Fibroblast of pulmonary artery (primary cell): ENCODE measurements at regions not wholly inside any gene's neighbourhood (a gene's known extent, or its start where the extent isn't known, plus 50 kb on each side); places are given as distances from the start of the nearest gene placed in this dataset.

Source experiments
- DNase-seq: peaks from one replicate; pipeline ENCODE4 v3.0.0-alpha.2; 2010; ENCODE audit warnings: low read depth
- H3K4me3 ChIP-seq: replicated peaks from 2 replicates; pipeline ENCODE4 v1.5.1; 2011; ENCODE audit warnings: low read depth, mild to moderate bottlenecking, control low read depth, low read length, moderate library complexity
- TF ChIP-seq, protein P1 (sequence below): IDR thresholded peaks from 2 replicates; pipeline ENCODE4 v1.5.1; 2011; ENCODE audit warnings: mild to moderate bottlenecking, control low read depth, low read length, inconsistent platforms; ENCODE audit errors: missing control alignments

DNA sequence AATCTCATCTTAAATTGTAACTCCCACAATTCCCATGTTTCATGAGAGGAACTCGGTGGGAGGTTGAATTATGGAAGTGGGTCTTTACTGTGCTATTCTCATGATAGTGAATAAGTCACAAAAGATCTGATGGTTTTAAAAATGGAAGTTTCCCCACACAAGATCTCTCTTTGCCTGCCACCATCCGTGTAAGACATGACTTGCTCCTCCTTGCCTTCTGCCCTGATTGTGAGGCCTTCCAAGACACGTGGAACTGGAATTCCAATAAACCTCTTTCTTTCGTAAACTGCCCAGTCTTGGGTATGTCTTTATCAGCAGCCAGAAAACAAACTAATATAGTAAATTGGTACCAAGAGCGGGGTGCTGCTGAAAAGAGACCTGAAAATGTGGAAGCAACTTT lies 761.6 kb upstream of the RGS18 start:
- no peak for DNase-seq
- H3K4me3 ChIP-seq = no peak overlapping the region
- TF ChIP-seq, protein P1, sequence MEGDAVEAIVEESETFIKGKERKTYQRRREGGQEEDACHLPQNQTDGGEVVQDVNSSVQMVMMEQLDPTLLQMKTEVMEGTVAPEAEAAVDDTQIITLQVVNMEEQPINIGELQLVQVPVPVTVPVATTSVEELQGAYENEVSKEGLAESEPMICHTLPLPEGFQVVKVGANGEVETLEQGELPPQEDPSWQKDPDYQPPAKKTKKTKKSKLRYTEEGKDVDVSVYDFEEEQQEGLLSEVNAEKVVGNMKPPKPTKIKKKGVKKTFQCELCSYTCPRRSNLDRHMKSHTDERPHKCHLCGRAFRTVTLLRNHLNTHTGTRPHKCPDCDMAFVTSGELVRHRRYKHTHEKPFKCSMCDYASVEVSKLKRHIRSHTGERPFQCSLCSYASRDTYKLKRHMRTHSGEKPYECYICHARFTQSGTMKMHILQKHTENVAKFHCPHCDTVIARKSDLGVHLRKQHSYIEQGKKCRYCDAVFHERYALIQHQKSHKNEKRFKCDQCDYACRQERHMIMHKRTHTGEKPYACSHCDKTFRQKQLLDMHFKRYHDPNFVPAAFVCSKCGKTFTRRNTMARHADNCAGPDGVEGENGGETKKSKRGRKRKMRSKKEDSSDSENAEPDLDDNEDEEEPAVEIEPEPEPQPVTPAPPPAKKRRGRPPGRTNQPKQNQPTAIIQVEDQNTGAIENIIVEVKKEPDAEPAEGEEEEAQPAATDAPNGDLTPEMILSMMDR = no peak

DNA sequence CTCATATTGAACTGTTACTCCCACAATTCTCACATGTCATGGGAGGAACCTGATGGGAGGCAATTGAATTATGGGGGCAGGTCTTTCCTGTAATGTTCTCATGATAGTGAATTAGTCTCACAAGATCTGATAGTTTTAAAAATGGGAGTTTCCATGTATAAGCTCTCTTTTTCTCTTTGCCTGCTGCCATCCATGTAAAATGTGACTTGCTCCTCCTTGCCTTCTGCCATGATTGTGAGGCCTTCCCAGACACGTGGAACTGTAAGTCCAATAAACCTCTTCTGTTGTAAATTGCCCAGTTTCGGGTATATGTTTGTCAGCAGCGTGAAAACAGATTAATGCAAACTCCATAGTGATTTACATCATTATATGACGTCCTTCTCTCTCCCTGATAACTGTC lies 759.7 kb upstream of the RGS18 start:
- DNase-seq = no peak
- TF ChIP-seq, protein P1 = no peak
- no peak overlapping the region for H3K4me3 ChIP-seq

DNA sequence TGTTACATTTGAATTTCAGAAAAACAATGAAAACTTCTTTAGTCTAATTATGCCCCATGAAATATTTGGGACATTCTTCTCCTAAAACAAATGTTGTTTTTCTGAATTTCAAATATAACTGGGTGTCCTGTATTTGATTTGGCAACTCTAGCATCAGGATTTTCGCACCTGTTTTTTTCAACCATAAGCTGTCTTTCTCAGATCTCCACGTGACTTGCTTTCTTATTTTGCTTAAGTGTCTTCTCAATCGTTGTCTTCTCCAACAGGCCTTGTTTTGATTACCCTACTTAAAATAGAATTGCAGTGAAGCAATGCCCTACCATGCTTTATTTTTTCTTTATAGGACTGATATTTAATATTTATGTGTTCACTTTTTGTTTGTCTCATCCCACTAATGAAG lies 752.8 kb upstream of the RGS18 start:
- TF ChIP-seq, protein P1 = no peak
- no peak overlapping the region for H3K4me3 ChIP-seq
- no peak for DNase-seq

DNA sequence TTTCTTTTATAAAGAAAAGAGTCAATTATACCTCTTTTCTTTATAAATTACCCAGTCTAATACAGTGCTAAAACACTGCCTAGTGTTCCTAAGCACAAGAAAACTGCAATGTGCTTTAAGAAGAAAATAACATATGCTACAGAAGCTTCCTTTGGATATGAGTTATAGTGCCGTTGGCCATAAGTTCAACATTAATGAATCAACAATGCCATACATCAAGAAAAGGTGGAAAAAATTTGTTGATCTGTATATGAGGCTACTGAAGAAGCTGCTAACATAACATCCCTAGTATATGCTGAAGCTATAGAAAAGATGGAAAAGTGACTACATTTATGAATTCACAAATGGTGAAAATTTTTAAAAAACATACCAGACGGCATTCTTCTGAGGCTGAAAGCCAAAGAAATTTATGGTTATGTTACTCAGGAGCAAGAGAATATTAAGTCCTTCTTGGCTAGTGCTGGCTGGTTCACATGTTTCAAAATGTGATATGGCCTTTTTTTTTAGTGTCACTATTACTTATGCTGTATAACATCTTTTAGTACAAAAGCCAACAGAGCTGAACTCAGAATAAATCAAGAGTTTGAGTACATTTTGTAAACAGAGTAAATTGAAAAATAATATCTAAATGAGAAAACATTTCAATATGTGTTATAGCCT lies 743.2 kb upstream of the RGS18 start:
- DNase-seq = no peak
- no peak overlapping the region for H3K4me3 ChIP-seq
- TF ChIP-seq, protein P1 = no peak

DNA sequence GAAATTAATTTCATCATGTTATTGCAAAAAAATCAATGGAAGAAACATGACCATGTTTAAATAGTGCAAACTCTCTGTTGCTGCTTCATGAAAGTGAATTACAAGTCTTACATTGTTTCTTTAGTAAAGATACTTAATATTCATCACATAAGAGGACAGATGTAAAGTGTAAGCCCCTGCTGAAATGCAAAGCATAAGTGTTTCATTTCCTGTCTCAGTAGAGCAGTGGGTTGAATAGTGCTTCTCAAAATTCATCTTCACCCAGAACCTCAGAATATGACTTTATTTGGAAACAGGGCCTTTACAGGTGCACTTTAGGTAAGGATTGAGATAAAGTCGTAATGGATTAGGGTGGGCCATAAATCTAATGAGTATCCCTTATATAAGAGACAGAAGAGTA lies 738.4 kb upstream of the RGS18 start:
- no peak overlapping the region for H3K4me3 ChIP-seq
- DNase-seq = no peak
- TF ChIP-seq, protein P1 = no peak

DNA sequence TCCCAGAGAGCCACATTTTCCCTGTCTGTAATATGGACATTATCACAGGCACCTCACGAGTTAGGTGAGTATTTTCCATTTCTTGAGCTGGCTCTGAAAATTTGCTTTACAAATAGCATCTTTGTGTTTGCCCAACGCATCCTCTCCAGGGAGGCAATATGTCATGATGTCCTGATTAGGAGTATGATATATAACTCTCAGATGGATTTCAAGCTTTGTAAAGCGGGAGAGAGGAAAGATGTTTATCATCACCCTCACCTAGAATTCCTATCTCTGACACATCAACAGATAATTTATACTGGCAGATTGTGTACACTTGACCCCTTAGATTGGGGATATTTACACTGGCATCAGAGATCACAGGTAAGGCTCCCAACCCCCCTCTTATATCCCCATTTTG lies 730.7 kb upstream of the RGS18 start:
- DNase-seq = no peak

DNA sequence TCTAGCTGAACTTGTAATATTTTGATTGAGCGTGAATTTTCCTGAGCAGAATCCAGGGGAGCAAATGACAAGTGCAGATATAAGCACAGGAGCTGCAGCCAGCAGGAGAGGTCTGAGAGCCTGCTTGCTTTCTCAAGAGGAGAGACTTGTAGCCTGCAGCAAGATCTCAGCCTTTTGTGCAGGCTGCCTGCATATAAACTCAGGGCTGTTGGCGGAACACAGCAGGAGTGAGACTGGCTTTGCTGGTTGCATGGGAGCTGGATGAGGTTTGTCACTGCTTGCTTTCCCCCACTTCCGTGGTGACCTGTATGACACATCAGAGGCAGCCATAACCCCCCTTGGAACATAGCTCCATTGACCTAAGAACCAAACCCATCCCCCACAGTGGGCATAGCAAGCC lies 725.4 kb upstream of the RGS18 start:
- H3K4me3 ChIP-seq = no peak overlapping the region
- TF ChIP-seq, protein P1 = no peak
- DNase-seq = no peak

More for the DNA sequence above, 730.7 kb upstream of the RGS18 start:
- no peak overlapping the region for H3K4me3 ChIP-seq
- TF ChIP-seq, protein P1 = no peak
